Right ventricle myocardium inferior (tissue), 1 donor: ENCODE measurements at regions not wholly inside any gene's neighbourhood (a gene's known extent, or its start where the extent isn't known, plus 50 kb on each side); places are given as distances from the start of the nearest gene placed in this dataset.

Experiments
- ATAC-seq: fragments of 200-7000 bp; cut with Tn5 transposase; one replicate; pipeline ENCODE4 v1.9.1; 2020; ENCODE audit warnings: mild to moderate bottlenecking, moderate library complexity
- DNase-seq: peaks from one replicate; pipeline ENCODE4 v3.0.0; 2021; ENCODE audit errors: missing footprints
- intact Hi-C: fragments of 100-400 bp; cut with DNase I; formaldehyde crosslinking; loops from one replicate; pipeline ENCODE4 v1.11.0; 2022
- donor health status: DM: no; HTN: yes; CAD: no; lungs with severe emphysema.

DNA sequence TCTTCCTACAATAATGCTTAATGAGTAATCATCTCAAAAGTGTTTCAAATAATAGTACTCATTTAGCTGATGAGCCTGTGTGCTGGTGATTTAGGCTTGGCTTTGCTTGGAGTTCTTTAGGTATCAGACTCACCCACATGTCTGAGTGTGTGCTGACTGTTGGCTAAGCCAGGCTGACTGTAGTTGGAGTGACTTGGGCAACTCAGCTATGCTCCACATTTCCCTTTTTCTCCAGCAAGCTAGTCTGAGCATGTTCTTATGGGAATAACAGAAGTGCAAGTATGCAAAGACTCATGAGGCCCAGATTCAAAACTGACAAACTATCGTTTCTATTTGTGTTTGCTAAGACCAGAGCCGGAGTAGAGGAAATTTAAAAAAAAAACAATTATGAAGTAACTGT is 99.0 kb upstream of the ADGRL4 start:
- intact Hi-C loops: no loop called here
- ATAC-seq (no peak), DNase-seq (no peak)

DNA sequence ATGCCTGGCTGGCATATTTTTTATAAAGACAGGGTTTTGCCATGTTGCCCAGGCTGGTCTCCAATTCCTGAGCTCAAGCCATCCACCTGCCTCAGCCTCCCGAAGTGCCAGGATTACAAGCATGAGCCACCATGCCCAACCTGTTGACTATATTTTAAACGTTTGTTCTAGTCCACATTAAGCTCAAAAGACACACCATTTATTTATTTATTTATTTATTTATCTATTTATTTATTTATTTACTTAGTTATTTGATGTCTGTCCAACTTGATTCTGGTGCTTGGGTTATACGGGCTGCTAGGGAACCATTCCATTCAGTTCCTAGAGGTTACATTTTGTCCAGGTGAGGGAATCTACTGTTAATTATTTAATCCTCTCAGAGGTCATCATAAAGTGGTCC is 98.1 kb upstream of the ADGRL4 start:
- DNase-seq (no peak), ATAC-seq (no peak)
- intact Hi-C loops: no loop called here

DNA sequence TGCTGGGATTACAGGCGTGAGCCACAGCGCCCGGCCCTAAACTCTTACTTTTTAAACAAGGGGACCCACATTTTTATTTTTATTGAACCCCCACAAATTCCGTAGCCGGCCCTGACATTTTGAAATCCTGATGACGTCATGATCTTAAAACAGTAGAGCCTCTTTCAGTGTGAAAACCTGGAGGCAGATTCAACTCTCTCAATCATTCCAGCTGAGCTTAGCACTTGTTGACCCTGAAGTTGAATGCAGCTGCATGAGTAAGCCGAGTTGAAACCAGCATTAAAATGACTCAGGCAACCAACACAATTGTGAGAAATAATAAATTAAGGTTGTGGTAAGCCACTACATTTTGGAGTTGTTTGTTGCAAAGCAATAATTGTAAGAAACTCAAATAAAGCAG is 93.9 kb upstream of the ADGRL4 start:
- intact Hi-C loops: no loop called here
- DNase-seq: no peak

DNA sequence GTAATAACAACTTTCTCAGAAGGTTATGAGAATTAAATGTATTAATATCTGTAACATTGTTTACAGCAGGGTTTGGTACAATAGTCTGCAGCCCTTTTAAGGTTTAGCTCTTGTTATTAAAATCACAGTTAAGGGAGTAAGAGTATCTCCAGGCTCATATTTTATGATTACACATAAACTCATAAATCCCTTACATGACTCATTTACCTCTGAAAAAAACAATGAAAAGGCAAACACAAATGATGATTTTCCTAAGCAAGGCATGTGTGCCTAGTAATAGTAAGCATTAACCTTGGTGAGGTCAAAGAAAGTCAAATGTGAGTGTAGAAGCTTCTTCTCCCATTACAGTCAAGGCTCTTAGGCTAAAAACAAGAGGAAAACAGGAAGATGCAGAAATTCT is 84.5 kb upstream of the ADGRL4 start:
- DNase-seq: no peak
- intact Hi-C loops: no loop called here
- ATAC-seq: no peak

More for the DNA sequence above, 93.9 kb upstream of the ADGRL4 start:
- no peak for ATAC-seq

DNA sequence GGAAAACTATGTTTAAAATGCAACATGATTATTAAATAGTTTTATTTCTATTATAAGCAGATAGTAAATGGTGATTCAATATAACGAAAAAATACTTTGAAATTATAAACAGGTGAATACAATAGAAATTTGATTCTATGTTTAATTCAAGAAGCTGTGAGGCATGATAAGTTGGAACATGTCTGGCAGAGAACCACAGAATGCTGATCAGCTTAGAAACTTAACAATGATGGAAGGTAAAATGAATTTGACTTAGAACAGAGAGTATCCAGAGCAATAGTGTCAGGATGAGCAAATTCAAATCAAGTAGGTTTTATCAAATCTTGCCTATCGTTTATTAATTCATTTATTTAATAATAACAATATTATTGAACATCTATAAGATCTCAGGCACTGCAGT is 83.4 kb upstream of the ADGRL4 start:
- DNase-seq (no peak), ATAC-seq (no peak)
- intact Hi-C loops: loop anchor here (10.0 kb wide), 1 partner anchor 105 kb away; no protein-coding TSS in a partner anchor

DNA sequence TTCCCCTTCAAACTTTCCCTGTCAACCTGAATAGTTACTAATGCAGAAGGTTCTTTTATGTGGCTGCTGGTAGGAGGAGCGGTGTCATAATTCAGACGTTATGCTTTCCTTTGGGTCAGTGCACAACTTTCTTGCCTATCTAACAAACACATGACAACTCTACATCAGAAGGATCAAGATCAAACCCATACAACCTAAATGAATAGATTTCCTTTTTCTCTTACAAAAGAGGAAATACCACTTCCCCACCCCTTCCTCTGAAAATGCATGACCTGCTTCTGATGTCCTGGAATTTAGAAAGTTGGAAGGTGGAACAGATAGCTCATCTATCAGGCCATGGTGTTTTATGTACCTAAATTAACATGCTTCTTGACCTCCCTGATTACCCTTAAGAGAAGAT is 75.7 kb upstream of the ADGRL4 start:
- intact Hi-C loops: loop anchor here (5.0 to 10.0 kb wide), 2 partner anchors 75 to 113 kb away; partner anchors contain the start of gene ADGRL4
- ATAC-seq: no peak
- DNase-seq: no peak

DNA sequence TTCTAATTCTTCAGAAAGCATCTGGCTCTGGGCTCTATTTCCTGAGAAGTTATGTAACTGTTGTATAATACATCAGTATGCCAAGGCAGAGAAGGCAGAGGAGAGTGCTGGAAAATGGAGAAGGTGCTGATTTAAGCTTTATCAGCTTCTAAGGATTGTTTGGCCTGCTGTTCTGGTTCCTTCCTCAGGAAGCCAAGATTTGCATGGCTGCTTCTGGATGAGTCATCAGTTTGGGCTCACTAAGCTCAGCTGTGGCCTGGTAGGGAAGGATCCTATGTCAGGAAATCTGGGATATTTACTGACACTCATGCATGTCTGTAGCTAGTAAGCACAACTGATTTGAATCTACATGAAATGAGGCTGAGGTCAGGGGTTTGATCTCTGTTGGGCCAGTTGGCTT is 73.2 kb upstream of the ADGRL4 start:
- intact Hi-C loops: loop anchor here (5.0 to 10.0 kb wide), 2 partner anchors 72 to 115 kb away; partner anchors contain the start of gene ADGRL4
- peak; percentile 72 for ATAC-seq
- DNase-seq: no peak

DNA sequence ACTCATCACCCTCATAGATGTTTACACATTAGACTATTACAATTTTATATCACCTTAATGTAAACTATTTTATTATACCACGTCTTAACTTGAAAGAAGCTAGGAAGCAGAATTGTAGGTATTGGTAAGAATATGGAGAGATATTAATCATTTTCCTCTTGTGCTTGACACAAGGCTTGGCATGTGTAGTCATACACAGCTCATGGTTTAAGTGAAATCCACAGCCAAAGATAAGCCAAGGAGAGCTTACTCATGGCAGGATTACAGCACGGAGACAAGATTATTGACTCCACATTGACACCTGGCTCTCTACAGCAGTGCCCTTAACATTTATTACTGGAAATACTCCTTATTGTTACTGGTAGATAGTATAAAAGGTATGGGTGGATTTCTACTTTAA is 68.4 kb upstream of the ADGRL4 start:
- DNase-seq: no peak
- no peak for ATAC-seq
- intact Hi-C loops: no loop called here

DNA sequence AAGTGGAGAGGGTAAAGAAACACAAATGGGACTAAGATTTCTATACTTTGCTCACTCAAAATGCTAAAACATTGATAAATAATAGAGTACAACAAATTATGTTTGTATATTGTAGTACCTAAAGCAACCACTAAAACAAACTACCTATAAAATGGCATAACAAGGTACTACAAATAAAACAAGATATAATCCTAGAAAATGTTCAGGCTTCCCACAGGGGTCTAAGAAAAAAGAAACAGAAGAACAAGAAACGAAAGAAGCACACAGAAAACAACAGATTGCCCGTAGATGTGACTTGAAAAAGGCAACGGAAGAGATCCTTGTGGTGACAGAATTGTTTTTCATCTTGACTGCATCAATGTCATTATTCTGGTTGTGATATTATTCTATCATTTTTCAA is 63.3 kb upstream of the ADGRL4 start:
- no peak for DNase-seq
- ATAC-seq: no peak

DNA sequence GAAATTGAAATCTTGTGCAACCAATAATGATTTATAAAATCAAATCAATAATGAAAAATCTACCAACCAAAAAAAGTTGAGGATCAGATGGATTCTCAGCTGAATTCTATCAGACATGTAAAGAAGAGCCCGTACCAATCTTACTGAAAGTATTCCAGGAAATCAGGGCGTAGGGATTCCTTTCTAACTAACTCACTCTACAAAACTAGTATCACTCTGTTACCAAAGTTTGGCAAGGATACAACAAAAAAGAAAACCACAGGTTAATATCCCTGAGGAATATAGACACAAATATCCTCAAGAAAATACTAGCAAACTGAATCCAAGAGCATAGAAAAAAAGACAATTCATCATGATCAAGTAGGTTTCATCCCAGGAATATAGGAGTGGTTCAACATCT is 52.8 kb upstream of the ADGRL4 start:
- ATAC-seq (no peak), DNase-seq (no peak)
- intact Hi-C loops: no loop called here

More for the DNA sequence above, 63.3 kb upstream of the ADGRL4 start:
- intact Hi-C loops: no loop called here
